GM12878 (cell line): ENCODE measurements at regions not wholly inside any gene's neighbourhood (a gene's known extent, or its start where the extent isn't known, plus 50 kb on each side); places are given as distances from the start of the nearest gene placed in this dataset.

Source experiments
- ATAC-seq: fragments of 200-7000 bp; cut with Tn5 transposase; 3 replicates; pipeline ENCODE4 v1.9.1; 2020; ENCODE audit warnings: mild to moderate bottlenecking, moderate library complexity
- BruUV-seq: library from RNA; stranded (reverse); fragments of 400-500 nt; replicated peaks from 2 replicates; lab custom pipeline; 2021; lab: Mats Ljungman, UMichigan
- CTCF ChIA-PET: fragments of 300-600 bp; sonication (Branson Sonifier 250); formaldehyde crosslinking; extraction: SDS; loops from one replicate; lab custom pipeline; 2021; ENCODE audit warnings: inconsistent platforms; lab: Yijun Ruan, JAX
- POLR2A ChIA-PET: fragments of 350-600 bp; formaldehyde crosslinking; extraction: SDS; loops from one replicate; lab custom pipeline; 2021; ENCODE audit warnings: inconsistent platforms; lab: Charles Lee
- RAD21 ChIA-PET: fragments of 300-600 bp; sonication (Branson Sonifier 250); formaldehyde crosslinking; loops from one replicate; lab custom pipeline; 2023; ENCODE audit warnings: antibody characterized with exemption; ENCODE audit not compliant: unreplicated experiment; lab: Charles Lee
- SMC1A ChIA-PET: fragments of 300-600 bp; sonication (Branson Sonifier 250); formaldehyde crosslinking; loops from one replicate; lab custom pipeline; 2023; ENCODE audit not compliant: unreplicated experiment, uncharacterized antibody; lab: Charles Lee
- DNase-seq: peaks from one replicate; pipeline ENCODE4 v3.0.0-alpha.2; 2011; ENCODE audit warnings: low read depth, low spot score
- FAIRE-seq: peaks from 3 replicates; lab custom pipeline; 2011; peaks lifted over from hg19 to GRCh38; lab: Jason Lieb, UNC
- H2AFZ ChIP-seq: 2 replicates; pipeline ENCODE4 v1.6.0; 2011; ENCODE audit warnings: low read depth, low read length, control low read depth; ENCODE audit not compliant: control insufficient read depth
- H3K27ac ChIP-seq: 2 replicates; pipeline ENCODE4 v1.5.1; 2011; ENCODE audit warnings: control low read depth; ENCODE audit not compliant: control insufficient read depth, insufficient read depth
- H3K27me3 ChIP-seq, 2 experiments: replicated peaks in 1 of 2; 2 replicates each; pipeline versions ENCODE4 v1.6.0 to v1.6.1; 2011; ENCODE audit warnings: low read length in 1 of 2; ENCODE audit not compliant: control insufficient read depth in 2 of 2, insufficient read depth in 2 of 2
- H3K36me3 ChIP-seq, 2 experiments: 2 replicates each; pipeline ENCODE4 v1.5.1; 2011; ENCODE audit warnings: low read length in 1 of 2; ENCODE audit not compliant: control insufficient read depth in 2 of 2, insufficient read depth in 2 of 2
- H3K4me1 ChIP-seq: 2 replicates; pipeline ENCODE4 v1.6.1; 2011; ENCODE audit warnings: mild to moderate bottlenecking, low read length, moderate library complexity, mixed read lengths; ENCODE audit not compliant: control insufficient read depth, insufficient read depth
- H3K4me2 ChIP-seq: 2 replicates; pipeline ENCODE4 v1.6.0; 2011; ENCODE audit warnings: control low read depth; ENCODE audit not compliant: control insufficient read depth, insufficient read depth
- H3K4me3 ChIP-seq: fragments of 200-600 bp; sonication (generic); 2 replicates; pipeline ENCODE4 v1.5.1; 2016
- H3K79me2 ChIP-seq: 2 replicates; pipeline ENCODE4 v1.6.0; 2011; ENCODE audit warnings: low read length; ENCODE audit not compliant: control insufficient read depth, insufficient read depth
- H3K9ac ChIP-seq: 2 replicates; pipeline ENCODE4 v1.8.0; 2011; ENCODE audit warnings: low read length, control low read depth, mixed read lengths; ENCODE audit not compliant: control insufficient read depth, insufficient read depth
- H3K9me3 ChIP-seq: replicated peaks from 3 replicates; pipeline ENCODE4 v1.5.1; 2011; ENCODE audit warnings: mild to moderate bottlenecking, low read length; ENCODE audit not compliant: control insufficient read depth, insufficient read depth
- H4K20me1 ChIP-seq: 2 replicates; pipeline ENCODE4 v1.6.0; 2011; ENCODE audit not compliant: control insufficient read depth, insufficient read depth
- BHLHE40 ChIP-seq, 2 experiments: fragments of 450-650 bp in 1 of 2; IDR thresholded peaks; 2 replicates each; pipeline ENCODE4 v1.6.1; 2011 to 2017; ENCODE audit warnings: low read depth in 2 of 2, borderline replicate concordance in 1 of 2, improper control_type of control experiment in 1 of 2, low read length in 1 of 2, mild to moderate bottlenecking in 1 of 2
- BRCA1 ChIP-seq: IDR thresholded peaks from 2 replicates; pipeline ENCODE4 v1.6.1; 2011; ENCODE audit warnings: low read depth, low read length, improper control_type of control experiment
- EGR1 ChIP-seq, 2 experiments: IDR thresholded peaks; 1 replicate in 1 of 2; 2 replicates in 1 of 2; pipeline ENCODE4 v1.6.1; 2011 to 2012; ENCODE audit warnings: low read depth in 2 of 2, low read length in 2 of 2, borderline replicate concordance in 1 of 2, mild to moderate bottlenecking in 1 of 2, moderate library complexity in 1 of 2
- ETV6 ChIP-seq, 2 experiments: fragments of 450-650 bp in 1 of 2; IDR thresholded peaks in 1 of 2; conservative IDR thresholded peaks in 1 of 2; 2 replicates each; pipeline ENCODE4 v1.6.1; 2014; ENCODE audit warnings: antibody characterized with exemption in 1 of 2, borderline replicate concordance in 1 of 2, low read depth in 1 of 2, mild to moderate bottlenecking in 1 of 2, moderate library complexity in 1 of 2
- KAT2A ChIP-seq: conservative IDR thresholded peaks from 2 replicates; pipeline ENCODE4 v1.6.1; 2011; ENCODE audit warnings: low read depth, low read length; ENCODE audit not compliant: control insufficient read depth
- MTA2 ChIP-seq: fragments of 450-650 bp; IDR thresholded peaks from 2 replicates; pipeline ENCODE4 v1.6.1; 2016; ENCODE audit warnings: low read depth, mild to moderate bottlenecking, moderate library complexity
- RELA ChIP-seq: fragments of 450-650 bp; IDR thresholded peaks from 2 replicates; pipeline ENCODE4 v1.8.0; 2014; ENCODE audit warnings: borderline replicate concordance; ENCODE audit not compliant: partially characterized antibody
- SP1 ChIP-seq: IDR thresholded peaks from one replicate; pipeline ENCODE4 v1.6.1; 2011; ENCODE audit warnings: low read depth, low read length
- SUPT20H ChIP-seq: IDR thresholded peaks from 2 replicates; pipeline ENCODE4 v1.6.1; 2011; ENCODE audit warnings: low read depth, mild to moderate bottlenecking, low read length, moderate library complexity, borderline replicate concordance; ENCODE audit not compliant: control insufficient read depth
- ZNF622 ChIP-seq: fragments of 450-650 bp; IDR thresholded peaks from 2 replicates; pipeline ENCODE4 v1.6.1; 2017; ENCODE audit warnings: mild to moderate bottlenecking, inconsistent platforms
- WGBS: methylation state at CpG from one replicate; pipeline ENCODE4 v1.1.6; 2016; ENCODE audit warnings: low lambda C conversion rate; ENCODE audit not compliant: insufficient replicate concordance, insufficient coverage; ENCODE audit errors: missing lambda C conversion rate; 5-methylcytosine and 5-hydroxymethylcytosine counted together
- in situ Hi-C: fragments of 300-500 bp; cut with MboI; formaldehyde crosslinking; loops from 9 replicates; pipeline ENCODE4 v1.14.3; 2018; ENCODE audit warnings: mixed read lengths
- intact Hi-C: fragments of 100-400 bp; cut with micrococcal nuclease; formaldehyde crosslinking; loops from one replicate; pipeline ENCODE4 v1.14.2; 2022; ENCODE audit not compliant: unreplicated experiment

GRCh38 chr12:67202678-67203012 is 66.5 kb upstream of the CAND1 start:
- no TSS peak for BruUV-seq
- ATAC-seq (peak; percentile 82), FAIRE-seq (no peak), DNase-seq (peak; percentile 11)
- ChIA-PET POLR2A (interaction anchor here (0.8 kb wide), 1 partner anchor 66 kb away, joined by 3 read pairs; no protein-coding TSS in a partner anchor), RAD21 (no interaction called here), SMC1A (interaction anchor here (1.1 kb wide), 2 partner anchors 10 to 20 kb away, joined by 3 to 5 read pairs; no protein-coding TSS in a partner anchor), CTCF (interaction anchor here (1.1 to 1.7 kb wide), 3 partner anchors 40 to 67 kb away, joined by 3 to 4 read pairs (median 3); partner anchors contain the start of gene CAND1)
- TF ChIP-seq SP1 (no peak), RELA (no peak), ETV6 (conservative IDR thresholded peaks at IDR 0.05 in 1 of 2, IDR thresholded peaks at IDR 0.05 in 1 of 2; ENCODE audit: borderline replicate concordance in 1 of 2, low read depth in 1 of 2) (no peak), ZNF622 (no peak), EGR1 (IDR thresholded peaks at IDR 0.05; ENCODE audit: borderline replicate concordance in 1 of 2, low read depth in 2 of 2, low read length in 2 of 2) (no peak), SUPT20H (no peak), KAT2A (no peak), MTA2 (no peak), BRCA1 (no peak), BHLHE40 (IDR thresholded peaks at IDR 0.05; ENCODE audit: borderline replicate concordance in 1 of 2, low read depth in 2 of 2, low read length in 1 of 2) (no peak)
- Histone ChIP-seq H3K79me2 (no peaks in the 10 kb centered on the region), H3K4me2 (peak overlapping the region; percentile 53), H3K27me3 (no peaks in the 10 kb centered on the region), H3K27ac (no peak overlapping the region), H3K4me1 (peaks cover 5% of the 10 kb centered on the region), H4K20me1 (no peaks in the 10 kb centered on the region), H2AFZ (peak overlapping the region; percentile 61), H3K36me3 (no peaks in the 10 kb centered on the region), H3K4me3 (no peak overlapping the region; the same call in 1 of the 2 replicates), H3K9ac (no peak overlapping the region), H3K9me3 (no peaks in the 10 kb centered on the region)
- in situ Hi-C loops (no loop called here), intact Hi-C loops (no loop called here)
- WGBS: 53% methylated on average over 3 of the region's 3 CpGs
